ENCODE measurements at regions not wholly inside any gene's neighbourhood (a gene's known extent, or its start where the extent isn't known, plus 50 kb on each side); places are given as distances from the start of the nearest gene placed in this dataset.

GRCh38 chr10:2933071-2933470, 134.3 kb upstream of the PFKP start:
- DNase-seq, result no peak
- in situ Hi-C loops (cut with HindIII; ENCODE audit: low pct_ligation_motif_present, low pct_unique_long_range_greater_than_20kb, low sequenced_read_pairs), result loop anchor here (25.0 kb wide), 1 partner anchor 104 kb away; no protein-coding TSS in a partner anchor

- in situ Hi-C loops (cut with HindIII; ENCODE audit: low pct_ligation_motif_present, low pct_unique_long_range_greater_than_20kb, low sequenced_read_pairs), result loop anchor here (25.0 kb wide), 1 partner anchor 108 kb away; no protein-coding TSS in a partner anchor
- DNase-seq, result no peak
Measured at GRCh38 chr10:2929480-2930258, 137.7 kb upstream of the PFKP start.

GRCh38 chr10:2927958-2928840, 139.1 kb upstream of the PFKP start:
- in situ Hi-C loops (cut with HindIII; ENCODE audit: low pct_ligation_motif_present, low pct_unique_long_range_greater_than_20kb, low sequenced_read_pairs), result loop anchor here (25.0 kb wide), 1 partner anchor 109 kb away; no protein-coding TSS in a partner anchor
- peak; percentile 68 for DNase-seq

GRCh38 chr10:2926918-2927660, 140.3 kb upstream of the PFKP start:
- no peak for DNase-seq
- in situ Hi-C loops (cut with HindIII; ENCODE audit: low pct_ligation_motif_present, low pct_unique_long_range_greater_than_20kb, low sequenced_read_pairs), result loop anchor here (25.0 kb wide), 1 partner anchor 110 kb away; no protein-coding TSS in a partner anchor

GRCh38 chr10:2925631-2926030, 141.7 kb upstream of the PFKP start:
- in situ Hi-C loops (cut with HindIII; ENCODE audit: low pct_ligation_motif_present, low pct_unique_long_range_greater_than_20kb, low sequenced_read_pairs), result loop anchor here (25.0 kb wide), 1 partner anchor 112 kb away; no protein-coding TSS in a partner anchor
- no peak for DNase-seq

- in situ Hi-C loops (cut with HindIII; ENCODE audit: low pct_ligation_motif_present, low pct_unique_long_range_greater_than_20kb, low sequenced_read_pairs), result no loop called here
- DNase-seq, result no peak
Measured at GRCh38 chr10:2924431-2924830, 142.9 kb upstream of the PFKP start.

- peak; percentile 19 for DNase-seq
- in situ Hi-C loops (cut with HindIII; ENCODE audit: low pct_ligation_motif_present, low pct_unique_long_range_greater_than_20kb, low sequenced_read_pairs), result no loop called here
Measured at GRCh38 chr10:2921956-2922680, 145.2 kb upstream of the PFKP start.

- no peak for DNase-seq
- in situ Hi-C loops (cut with HindIII; ENCODE audit: low pct_ligation_motif_present, low pct_unique_long_range_greater_than_20kb, low sequenced_read_pairs), result no loop called here
Measured at GRCh38 chr10:2920637-2921036, 146.7 kb upstream of the PFKP start.

- in situ Hi-C loops (cut with HindIII; ENCODE audit: low pct_ligation_motif_present, low pct_unique_long_range_greater_than_20kb, low sequenced_read_pairs), result no loop called here
- DNase-seq, result no peak
Measured at GRCh38 chr10:2920168-2920567, 147.2 kb upstream of the PFKP start.

- DNase-seq, result no peak
- in situ Hi-C loops (cut with HindIII; ENCODE audit: low pct_ligation_motif_present, low pct_unique_long_range_greater_than_20kb, low sequenced_read_pairs), result no loop called here
Measured at GRCh38 chr10:2919016-2919415, 148.3 kb upstream of the PFKP start.

- in situ Hi-C loops (cut with HindIII; ENCODE audit: low pct_ligation_motif_present, low pct_unique_long_range_greater_than_20kb, low sequenced_read_pairs), result no loop called here
- DNase-seq, result no peak
Measured at GRCh38 chr10:2918489-2918888, 148.9 kb upstream of the PFKP start.

GRCh38 chr10:2917926-2918325, 149.4 kb upstream of the PFKP start:
- no peak for DNase-seq
- in situ Hi-C loops (cut with HindIII; ENCODE audit: low pct_ligation_motif_present, low pct_unique_long_range_greater_than_20kb, low sequenced_read_pairs), result no loop called here

- in situ Hi-C loops (cut with HindIII; ENCODE audit: low pct_ligation_motif_present, low pct_unique_long_range_greater_than_20kb, low sequenced_read_pairs), result no loop called here
- no peak for DNase-seq
Measured at GRCh38 chr10:2915412-2915811, 151.9 kb upstream of the PFKP start.

GRCh38 chr10:2914741-2915140, 152.6 kb upstream of the PFKP start:
- in situ Hi-C loops (cut with HindIII; ENCODE audit: low pct_ligation_motif_present, low pct_unique_long_range_greater_than_20kb, low sequenced_read_pairs), result no loop called here
- no peak for DNase-seq

- DNase-seq, result peak; percentile 72
- in situ Hi-C loops (cut with HindIII; ENCODE audit: low pct_ligation_motif_present, low pct_unique_long_range_greater_than_20kb, low sequenced_read_pairs), result no loop called here
Measured at GRCh38 chr10:2913474-2913873, 153.9 kb upstream of the PFKP start.

- in situ Hi-C loops (cut with HindIII; ENCODE audit: low pct_ligation_motif_present, low pct_unique_long_range_greater_than_20kb, low sequenced_read_pairs), result no loop called here
- DNase-seq, result no peak
Measured at GRCh38 chr10:2910656-2911055, 156.7 kb upstream of the PFKP start.

GRCh38 chr10:2909921-2910320, 157.4 kb upstream of the PFKP start:
- DNase-seq, result no peak
- in situ Hi-C loops (cut with HindIII; ENCODE audit: low pct_ligation_motif_present, low pct_unique_long_range_greater_than_20kb, low sequenced_read_pairs), result no loop called here
